Activated CD4-positive, alpha-beta T cell treated with anti-CD3 and anti-CD28 coated beads, Interleukin-2, amount 50 U/mL, for 4 hours (primary cell): ENCODE measurements at regions not wholly inside any gene's neighbourhood (a gene's known extent, or its start where the extent isn't known, plus 50 kb on each side); places are given as distances from the start of the nearest gene placed in this dataset.

Experiments
- DNase-seq, 2 experiments: peaks; one replicate each; pipeline ENCODE4 v3.0.0-alpha.2; 2020

DNA sequence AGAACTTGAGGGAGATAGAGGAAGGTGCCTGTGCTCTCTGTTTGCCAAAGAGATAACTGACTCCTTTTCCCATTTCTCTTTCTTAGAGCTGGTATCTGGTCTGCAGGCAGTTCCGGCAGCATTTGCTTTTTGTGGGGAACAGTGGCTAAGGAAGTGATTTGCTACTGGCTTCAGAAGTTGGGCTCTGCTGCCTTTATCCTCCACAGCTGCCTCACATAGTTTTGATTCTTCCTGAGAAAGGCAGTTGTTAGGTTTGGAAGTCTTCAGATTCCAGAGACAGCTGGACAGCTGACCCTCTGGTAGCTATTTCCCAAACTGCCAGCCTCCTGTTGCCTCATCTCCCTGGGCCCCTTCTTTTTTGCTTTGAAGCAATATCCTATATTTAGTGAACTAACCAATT, 62.6 kb upstream of the MACF1 start:
- no peak for DNase-seq

DNA sequence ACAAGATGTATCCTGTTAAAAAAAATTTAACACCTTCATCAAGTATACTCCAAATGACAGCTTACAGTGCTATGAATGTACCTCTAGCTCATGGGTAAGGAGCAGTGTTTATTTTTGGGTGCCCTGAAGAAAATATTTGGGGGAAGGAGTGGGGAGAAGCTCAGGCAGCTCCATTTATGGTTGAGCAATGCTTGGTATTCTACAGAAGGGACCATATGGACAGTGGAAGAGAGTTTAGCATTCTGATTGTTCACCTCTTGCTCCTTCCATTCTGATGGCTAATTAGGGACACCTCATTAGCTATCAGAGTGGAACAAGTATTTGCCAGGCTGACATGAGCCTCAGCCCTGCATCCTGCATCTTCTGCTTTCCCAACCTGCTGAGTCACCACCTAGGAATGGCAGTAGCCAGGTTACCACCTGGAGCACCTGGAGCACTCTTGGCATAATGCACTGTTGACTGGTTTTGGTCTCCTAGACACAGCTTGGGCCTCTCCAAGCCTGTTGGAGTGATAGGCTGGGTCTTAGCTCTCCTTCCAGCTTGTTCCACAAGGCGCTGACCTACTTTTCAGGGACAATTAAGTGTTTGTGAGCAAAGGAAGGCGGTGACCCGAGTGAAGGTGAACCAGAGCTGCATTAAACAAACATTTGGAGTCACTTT, 62.0 kb upstream of the MACF1 start:
- no peak for DNase-seq

GRCh38 chr1:39144924-39145323, 59.6 kb upstream of the MACF1 start:
- DNase-seq, result no peak

- no peak for DNase-seq
Measured at GRCh38 chr1:39145331-39145965, 59.0 kb upstream of the MACF1 start.

DNA sequence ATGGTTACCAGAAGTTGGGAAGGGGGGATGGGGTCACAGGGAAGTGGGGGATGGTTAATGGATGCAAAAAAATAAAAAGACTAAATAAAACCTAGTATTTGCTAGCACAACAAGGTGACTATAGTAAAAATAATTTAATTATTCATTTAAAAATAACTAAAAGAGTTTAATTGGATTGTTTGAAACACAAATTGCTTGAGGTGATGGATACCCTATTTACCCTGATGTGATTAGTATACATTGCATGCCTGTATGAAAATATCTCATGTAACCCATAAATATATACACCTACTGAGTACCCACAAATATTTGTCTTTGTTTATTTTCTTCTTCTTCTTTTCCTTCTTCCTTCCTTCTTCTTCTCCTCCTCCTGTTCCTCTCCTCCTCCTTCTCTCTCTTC, 57.8 kb upstream of the MACF1 start:
- DNase-seq, result no peak

GRCh38 chr1:39147099-39148025, 57.1 kb upstream of the MACF1 start:
- DNase-seq, result no peak

- no peak for DNase-seq
Measured at GRCh38 chr1:39148942-39149341, 55.6 kb upstream of the MACF1 start.

- DNase-seq, result no peak
Measured at GRCh38 chr1:39149509-39149908, 55.0 kb upstream of the MACF1 start.

- no peak for DNase-seq
Measured at GRCh38 chr1:39150779-39151178, 53.7 kb upstream of the MACF1 start.

DNA sequence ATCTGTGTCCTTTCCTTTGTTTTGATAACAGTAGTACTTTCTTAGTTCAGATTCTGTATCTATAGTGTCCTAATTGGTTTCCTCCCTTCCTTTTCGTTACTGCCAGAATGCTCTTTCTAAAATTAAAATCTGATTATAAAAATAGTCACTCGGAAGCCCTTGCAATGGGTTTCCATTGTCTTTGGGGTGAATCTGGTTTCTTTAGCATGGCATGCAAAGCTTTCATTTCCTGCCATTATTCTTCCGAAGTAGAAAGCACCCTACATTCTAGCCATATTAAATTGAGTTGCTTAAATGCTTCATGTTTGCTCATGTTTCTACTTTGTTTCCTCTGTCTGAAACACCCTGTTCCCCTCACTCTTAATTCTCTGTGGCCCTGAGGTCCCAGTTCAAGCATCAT, 53.2 kb upstream of the MACF1 start:
- DNase-seq, result no peak

GRCh38 chr1:39152923-39153322, 51.6 kb upstream of the MACF1 start:
- DNase-seq, result no peak

DNA sequence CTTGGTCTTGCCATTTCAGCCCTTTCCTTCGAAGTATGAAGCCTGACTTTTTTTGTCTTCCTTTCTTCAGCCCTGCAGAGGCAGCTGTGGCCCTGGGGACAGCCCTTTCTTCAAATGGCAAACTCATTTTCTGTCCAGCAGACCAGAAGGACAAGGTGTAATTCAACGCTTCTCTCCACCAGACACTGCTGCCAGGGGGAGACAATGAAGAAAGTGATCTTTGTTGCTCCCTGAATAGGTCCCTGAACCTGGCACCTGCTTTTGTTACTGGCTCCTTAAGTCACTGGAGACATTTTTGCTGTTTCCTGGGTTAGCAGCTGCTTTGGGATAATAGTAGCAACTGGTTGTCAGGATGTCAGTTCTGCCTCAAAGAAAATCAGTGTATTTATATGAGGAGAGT, 50.8 kb upstream of the MACF1 start:
- no peak for DNase-seq

DNA sequence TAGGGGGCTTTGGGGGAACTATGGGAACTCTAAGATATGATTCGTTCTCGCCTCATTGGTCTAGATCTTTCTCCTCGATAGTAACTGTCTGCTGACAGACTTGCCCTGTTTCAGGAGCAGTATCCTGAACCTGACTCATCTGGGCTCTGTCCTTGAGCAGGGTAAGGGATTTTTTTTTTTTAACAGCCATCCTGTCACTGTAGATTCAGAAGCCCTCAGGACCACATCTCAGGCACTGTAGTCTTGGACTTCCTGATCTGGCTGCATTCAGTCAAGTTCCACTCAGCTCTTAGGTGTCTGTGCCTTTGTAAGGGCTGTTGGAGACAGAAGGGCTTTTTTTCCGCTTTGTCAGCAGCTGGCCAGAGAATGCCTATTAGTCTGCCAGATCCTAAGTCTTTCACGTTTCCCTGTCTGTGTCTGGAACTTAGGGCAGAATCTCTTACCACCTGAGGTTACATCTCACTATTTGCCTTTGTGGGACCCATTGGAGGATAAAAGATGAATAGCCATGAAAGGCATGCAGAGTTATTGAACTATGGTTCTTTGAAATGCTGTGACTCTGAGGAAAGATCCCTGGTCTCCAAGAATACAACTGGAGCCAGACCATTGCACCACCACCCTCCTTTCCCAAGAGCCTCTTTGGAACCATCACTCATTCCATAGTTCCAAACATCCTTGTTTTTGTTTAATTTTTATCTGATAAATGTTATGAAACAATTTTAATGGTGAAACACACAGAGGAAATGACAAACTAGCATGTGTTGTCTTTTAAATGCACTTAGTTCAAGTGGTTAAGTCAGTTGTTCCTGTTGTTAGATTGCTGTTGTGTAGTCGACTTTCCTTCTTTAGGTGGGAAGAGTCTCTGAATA, 49.7 kb upstream of the MACF1 start:
- no peak for DNase-seq
